ENCODE measurements at regions not wholly inside any gene's neighbourhood (a gene's known extent, or its start where the extent isn't known, plus 50 kb on each side); places are given as distances from the start of the nearest gene placed in this dataset.
A peak's percentile ranks its signal among the peaks of the same experiment; 100 is the strongest.

GRCh38 chr2:209049608-209050007 lies 374.2 kb upstream of the MAP2 start:
- Histone ChIP-seq H3F3A (replicated peaks; ENCODE audit: low read depth) (no peaks in the 10 kb centered on the region), H3K79me2 (replicated peaks; ENCODE audit: insufficient read depth) (no peaks in the 10 kb centered on the region), H4K20me1 (replicated peaks; ENCODE audit: insufficient read depth) (no peaks in the 10 kb centered on the region), H2AFZ (no peak overlapping the region), H3K36me3 (ENCODE audit: insufficient read depth) (no peaks in the 10 kb centered on the region), H3K27me3 (ENCODE audit: insufficient read depth) (no peaks in the 10 kb centered on the region), H3K4me2 (no peak overlapping the region), H3K4me3 (no peak overlapping the region), H3K4me1 (ENCODE audit: insufficient read depth) (no peaks in the 10 kb centered on the region), H3K9me2 (ENCODE audit: insufficient read depth) (no peaks in the 10 kb centered on the region), H3K27ac (ENCODE audit: low read depth) (no peak overlapping the region)
- ATAC-seq (peak; percentile 33; the same call in 1 of the 3 replicates), DNase-seq (ENCODE audit: low spot score) (peak; percentile 22)
- TF ChIP-seq JUNB (IDR thresholded peaks at IDR 0.05; ENCODE audit: unreplicated experiment) = no peak
- no peak for TF ChIP-seq CREB1 (CRISPR knock-in tag; IDR thresholded peaks at IDR 0.05; ENCODE audit: low read depth)
- TF ChIP-seq REST (IDR thresholded peaks at IDR 0.05; ENCODE audit: unreplicated experiment) = no peak
- TF ChIP-seq ZNF462 (CRISPR knock-in tag; IDR thresholded peaks at IDR 0.05) = no peak
- no peak for TF ChIP-seq NANOG (IDR thresholded peaks at IDR 0.05; ENCODE audit: borderline replicate concordance)
- Mint-ChIP-seq H3K36me3 (ENCODE audit: low read depth) (no peaks in the 10 kb centered on the region), H3K27me3 (ENCODE audit: insufficient read depth, low read depth, poor library complexity) (no peaks in the 10 kb centered on the region), H3K4me3 (no peak overlapping the region), H3K27ac (no peak overlapping the region), H3K9me3 (no peaks in the 10 kb centered on the region), H3K4me1 (peaks cover 6% of the 10 kb centered on the region; the same call in 2 of the 3 replicates)
